B cell (primary cell): ENCODE measurements at regions not wholly inside any gene's neighbourhood (a gene's known extent, or its start where the extent isn't known, plus 50 kb on each side); places are given as distances from the start of the nearest gene placed in this dataset.

Experiments
- ATAC-seq: fragments of 200-7000 bp; cut with Tn5 transposase; one replicate; pipeline ENCODE4 v1.10.0; 2021; ENCODE audit warnings: low read depth, mild to moderate bottlenecking, moderate number of reproducible peaks, moderate library complexity
- CTCF ChIA-PET: fragments of 350-600 bp; sonication (Branson Sonifier 250); formaldehyde crosslinking; loops from one replicate; lab custom pipeline; 2021; ENCODE audit warnings: antibody characterized with exemption, inconsistent platforms; lab: Charles Lee
- POLR2A ChIA-PET: fragments of 350-600 bp; sonication (Branson Sonifier 250); formaldehyde crosslinking; loops from one replicate; lab custom pipeline; 2021; ENCODE audit warnings: antibody characterized with exemption; lab: Charles Lee
- DNase-seq: peaks from one replicate; pipeline ENCODE4 v3.0.0; 2013
- H2AFZ ChIP-seq: 2 replicates; pipeline ENCODE4 v1.6.1; 2012; ENCODE audit warnings: mild to moderate bottlenecking, low read depth, low read length; ENCODE audit not compliant: insufficient read depth, poor library complexity, severe bottlenecking
- H3K27ac ChIP-seq, 2 donors: 1 replicate in 1 of 2; 2 replicates in 1 of 2; pipeline ENCODE4 v1.5.1; 2012 to 2013; ENCODE audit warnings: low read length in 2 of 2, mild to moderate bottlenecking in 2 of 2, moderate library complexity in 1 of 2
- H3K27me3 ChIP-seq, 4 experiments: fragments of 200-600 bp in 1 of 4; sonication (generic) in 1 of 4; replicated peaks in 1 of 4; 1 replicate in 2 of 4; 2 replicates in 2 of 4; pipeline versions ENCODE4 v1.6.1 to v1.7.0; 2013 to 2016; ENCODE audit warnings: low read length in 3 of 4, mild to moderate bottlenecking in 2 of 4, mixed read lengths in 1 of 4, moderate library complexity in 1 of 4; ENCODE audit not compliant: insufficient read depth in 4 of 4, control insufficient read depth in 3 of 4; ENCODE audit errors: control extremely low read depth in 1 of 4
- H3K36me3 ChIP-seq, 2 experiments: replicated peaks in 1 of 2; 1 replicate in 1 of 2; 2 replicates in 1 of 2; pipeline versions ENCODE4 v1.6.1 to v1.7.1; 2013; ENCODE audit warnings: low read length in 1 of 2; ENCODE audit not compliant: insufficient read depth in 2 of 2, control insufficient read depth in 1 of 2; ENCODE audit errors: control extremely low read depth in 1 of 2, extremely low read depth in 1 of 2
- H3K4me1 ChIP-seq, 2 donors: fragments of 200-600 bp in 1 of 2; sonication (generic) in 1 of 2; 1 replicate in 1 of 2; 2 replicates in 1 of 2; pipeline versions ENCODE4 v1.5.1 to v1.6.1; 2013 to 2017; ENCODE audit warnings: low read length in 2 of 2; ENCODE audit not compliant: control insufficient read depth in 2 of 2, insufficient read depth in 2 of 2
- H3K4me2 ChIP-seq: replicated peaks from 2 replicates; pipeline ENCODE3; 2012; ENCODE audit warnings: mild to moderate bottlenecking, low read depth, low read length; ENCODE audit not compliant: poor library complexity, severe bottlenecking
- H3K4me3 ChIP-seq, 5 experiments: fragments of 200-600 bp in 1 of 5; sonication (generic) in 1 of 5; 1 replicate in 3 of 5; 2 replicates in 2 of 5; pipeline versions ENCODE4 v1.5.1 to v1.7.0; 2011 to 2016; ENCODE audit warnings: low read length in 4 of 5, mild to moderate bottlenecking in 4 of 5, low read depth in 2 of 5, control low read depth in 1 of 5, moderate library complexity in 1 of 5; ENCODE audit not compliant: insufficient read depth in 1 of 5; ENCODE audit errors: control extremely low read depth in 1 of 5, extremely low read depth in 1 of 5
- H3K79me2 ChIP-seq: fragments of 200-600 bp; sonication (generic); one replicate; pipeline ENCODE4 v1.6.0; 2016; ENCODE audit warnings: low read length; ENCODE audit not compliant: control insufficient read depth, insufficient read depth
- H3K9ac ChIP-seq: fragments of 200-600 bp; sonication (generic); 2 replicates; pipeline ENCODE4 v1.6.1; 2017; ENCODE audit warnings: mild to moderate bottlenecking, low read length, moderate library complexity
- H3K9me3 ChIP-seq, 3 donors: one replicate each; pipeline versions ENCODE4 v1.6.1 to v1.7.1; 2013; ENCODE audit warnings: low read length in 2 of 3; ENCODE audit not compliant: control insufficient read depth in 2 of 3, insufficient read depth in 1 of 3; ENCODE audit errors: control extremely low read depth in 1 of 3
- H4K20me1 ChIP-seq: 2 replicates; pipeline ENCODE4 v1.6.0; 2012; ENCODE audit warnings: mild to moderate bottlenecking, low read length; ENCODE audit not compliant: insufficient read depth, control insufficient read depth, poor library complexity, severe bottlenecking
- H3K27ac Mint-ChIP-seq: one replicate; pipeline ENCODE4 v1.8.0; 2021; ENCODE audit warnings: mixed read lengths
- H3K27me3 Mint-ChIP-seq: one replicate; pipeline ENCODE4 v1.8.0; 2021; ENCODE audit warnings: mixed read lengths
- H3K4me1 Mint-ChIP-seq: one replicate; pipeline ENCODE4 v1.8.0; 2021; ENCODE audit warnings: mixed read lengths
- H3K4me3 Mint-ChIP-seq: one replicate; pipeline ENCODE4 v1.8.0; 2021; ENCODE audit warnings: mixed read lengths
- H3K9me3 Mint-ChIP-seq: one replicate; pipeline ENCODE4 v1.8.0; 2022; ENCODE audit warnings: mixed read lengths; ENCODE audit not compliant: insufficient read depth
- EZH2 ChIP-seq: IDR thresholded peaks from 2 replicates; pipeline ENCODE4 v1.6.1; 2012; ENCODE audit warnings: borderline replicate concordance, low read depth, mild to moderate bottlenecking, moderate library complexity, low read length; ENCODE audit not compliant: insufficient read depth, poor library complexity, severe bottlenecking
- WGBS: methylation state at CpG from one replicate; pipeline ENCODE4 v1.1.5; 2013; ENCODE audit warnings: missing lambda C conversion rate; ENCODE audit not compliant: insufficient coverage; 5-methylcytosine and 5-hydroxymethylcytosine counted together
- intact Hi-C: fragments of 100-400 bp; cut with micrococcal nuclease; formaldehyde crosslinking; loops from one replicate; pipeline ENCODE4 v1.10.0; 2022
- TF ChIP-seq, protein P1 (sequence below): fragments of 200-600 bp; IDR thresholded peaks from one replicate; pipeline ENCODE4 v1.8.0; 2022; ENCODE audit warnings: antibody characterized with exemption, mild to moderate bottlenecking

- CTCF ChIA-PET: no interaction called here
- H4K20me1 ChIP-seq: no peaks in the 10 kb centered on the region
- H3K79me2 ChIP-seq: no peaks in the 10 kb centered on the region
- peaks cover 8 to 9% of the 10 kb centered on the region in 2 donors for H3K4me1 ChIP-seq
- DNase-seq: no peak
- no peaks in the 10 kb centered on the region for H3K27me3 ChIP-seq
- ATAC-seq: no peak
- H3K9ac ChIP-seq: no peak overlapping the region
- H3K36me3 ChIP-seq: no peaks in the 10 kb centered on the region
- H3K4me1 Mint-ChIP-seq: peaks cover 15% of the 10 kb centered on the region
- H3K4me2 ChIP-seq: no peak overlapping the region
- H3K4me3 Mint-ChIP-seq: no peak overlapping the region
- peaks cover 17% of the 10 kb centered on the region for H3K9me3 Mint-ChIP-seq
- peaks cover 2 to 11% (median 5%) of the 10 kb centered on the region in 3 donors for H3K9me3 ChIP-seq
- H3K27ac ChIP-seq: no peak overlapping the region
- no peak overlapping the region for H2AFZ ChIP-seq
- WGBS: 100% methylated on average over 1 of the region's 2 CpGs
- no peak overlapping the region for H3K4me3 ChIP-seq
- H3K27me3 Mint-ChIP-seq: peaks cover 4% of the 10 kb centered on the region
- POLR2A ChIA-PET: no interaction called here
- no peak overlapping the region for H3K27ac Mint-ChIP-seq
- intact Hi-C loops: no loop called here
- TF ChIP-seq, protein P1, sequence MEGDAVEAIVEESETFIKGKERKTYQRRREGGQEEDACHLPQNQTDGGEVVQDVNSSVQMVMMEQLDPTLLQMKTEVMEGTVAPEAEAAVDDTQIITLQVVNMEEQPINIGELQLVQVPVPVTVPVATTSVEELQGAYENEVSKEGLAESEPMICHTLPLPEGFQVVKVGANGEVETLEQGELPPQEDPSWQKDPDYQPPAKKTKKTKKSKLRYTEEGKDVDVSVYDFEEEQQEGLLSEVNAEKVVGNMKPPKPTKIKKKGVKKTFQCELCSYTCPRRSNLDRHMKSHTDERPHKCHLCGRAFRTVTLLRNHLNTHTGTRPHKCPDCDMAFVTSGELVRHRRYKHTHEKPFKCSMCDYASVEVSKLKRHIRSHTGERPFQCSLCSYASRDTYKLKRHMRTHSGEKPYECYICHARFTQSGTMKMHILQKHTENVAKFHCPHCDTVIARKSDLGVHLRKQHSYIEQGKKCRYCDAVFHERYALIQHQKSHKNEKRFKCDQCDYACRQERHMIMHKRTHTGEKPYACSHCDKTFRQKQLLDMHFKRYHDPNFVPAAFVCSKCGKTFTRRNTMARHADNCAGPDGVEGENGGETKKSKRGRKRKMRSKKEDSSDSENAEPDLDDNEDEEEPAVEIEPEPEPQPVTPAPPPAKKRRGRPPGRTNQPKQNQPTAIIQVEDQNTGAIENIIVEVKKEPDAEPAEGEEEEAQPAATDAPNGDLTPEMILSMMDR: no peak
Observed at GRCh38 chr21:15301736-15302135, 236.9 kb upstream of the NRIP1 start.

DNA sequence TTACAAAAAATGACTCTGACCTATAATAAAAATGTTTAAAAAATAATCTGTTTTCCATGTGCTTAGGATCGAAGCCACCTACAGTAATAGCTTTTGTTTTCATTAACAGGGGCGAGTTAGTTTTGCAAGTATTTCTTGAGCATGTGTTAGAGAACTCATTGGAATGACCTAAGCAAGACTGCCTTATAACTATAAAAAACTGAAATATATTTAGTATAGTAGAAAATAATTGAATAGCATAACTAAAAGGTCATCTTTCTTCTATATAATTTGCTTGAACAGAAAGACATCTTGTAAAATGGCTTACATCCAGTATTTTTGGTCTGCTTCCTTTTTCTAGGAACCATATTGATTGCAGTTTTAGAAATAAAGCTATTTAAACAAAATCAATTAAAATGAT, 241.5 kb upstream of the NRIP1 start:
- Mint-ChIP-seq H3K4me3 (no peak overlapping the region), H3K9me3 (peaks cover 13% of the 10 kb centered on the region), H3K27ac (no peak overlapping the region), H3K27me3 (peaks cover 4% of the 10 kb centered on the region), H3K4me1 (no peaks in the 10 kb centered on the region)
- Histone ChIP-seq H3K27ac (no peak overlapping the region), H3K9ac (no peak overlapping the region), H3K4me1 (no peaks in the 10 kb centered on the region), H3K27me3 (no peaks in the 10 kb centered on the region), H3K79me2 (no peaks in the 10 kb centered on the region), H3K4me2 (no peak overlapping the region), H3K36me3 (no peaks in the 10 kb centered on the region), H3K4me3 (no peak overlapping the region), H3K9me3 (peaks cover 0 to 4% (median 1%) of the 10 kb centered on the region in 3 donors), H4K20me1 (no peaks in the 10 kb centered on the region), H2AFZ (no peak overlapping the region)
- intact Hi-C loops: no loop called here
- ChIA-PET POLR2A (no interaction called here), CTCF (no interaction called here)
- ATAC-seq: no peak
- TF ChIP-seq, protein P1: no peak
- TF ChIP-seq EZH2: no peak
- no CpG with 5 or more reads among the region's 2 CpGs for WGBS
- no peak for DNase-seq
